OCI-LY1 (cell line): ENCODE measurements at regions not wholly inside any gene's neighbourhood (a gene's known extent, or its start where the extent isn't known, plus 50 kb on each side); places are given as distances from the start of the nearest gene placed in this dataset.

Source experiments
- H2AFZ ChIP-seq: fragments of 200-600 bp; sonication (generic), shearing (Covaris generic); 2 replicates; pipeline ENCODE4 v1.6.0; 2014; ENCODE audit warnings: antibody characterized with exemption, mild to moderate bottlenecking, low read length
- H3F3A ChIP-seq: fragments of 200-600 bp; sonication (generic), shearing (Covaris generic); 2 replicates; pipeline ENCODE4 v1.6.0; 2014; ENCODE audit warnings: mild to moderate bottlenecking, antibody characterized with exemption, low read length, moderate library complexity; ENCODE audit not compliant: insufficient read depth
- H3K27ac ChIP-seq: fragments of 200-600 bp; sonication (generic); 2 replicates; pipeline ENCODE4 v1.5.1; 2014; ENCODE audit warnings: low read length, mixed run types, mild to moderate bottlenecking, low read depth; ENCODE audit not compliant: poor library complexity, severe bottlenecking
- H3K27me3 ChIP-seq: fragments of 200-600 bp; sonication (generic); 2 replicates; pipeline ENCODE4 v1.6.0; 2014; ENCODE audit warnings: antibody characterized with exemption, mild to moderate bottlenecking, low read length, moderate library complexity; ENCODE audit not compliant: insufficient read depth
- H3K36me3 ChIP-seq: fragments of 200-600 bp; sonication (generic); 2 replicates; pipeline ENCODE4 v1.6.1; 2014; ENCODE audit warnings: mild to moderate bottlenecking, antibody characterized with exemption, low read length, moderate library complexity, mixed read lengths; ENCODE audit not compliant: insufficient read depth
- H3K4me1 ChIP-seq: fragments of 200-600 bp; sonication (generic); 2 replicates; pipeline ENCODE4 v1.5.1; 2014; ENCODE audit warnings: mild to moderate bottlenecking, low read length, moderate library complexity; ENCODE audit not compliant: insufficient read depth, severe bottlenecking
- H3K4me2 ChIP-seq: fragments of 200-600 bp; sonication (generic), shearing (Covaris generic); 2 replicates; pipeline ENCODE4 v1.6.1; 2014; ENCODE audit warnings: low read length
- H3K4me3 ChIP-seq: fragments of 200-600 bp; sonication (generic); 2 replicates; pipeline ENCODE4 v1.5.1; 2014; ENCODE audit warnings: low read length, low read depth, mild to moderate bottlenecking, mixed read lengths; ENCODE audit not compliant: poor library complexity, severe bottlenecking
- H3K79me2 ChIP-seq: fragments of 200-600 bp; shearing (Covaris generic); 2 replicates; pipeline ENCODE4 v1.6.1; 2016; ENCODE audit warnings: mixed run types, low read length, mixed read lengths; ENCODE audit not compliant: insufficient read depth
- H3K9ac ChIP-seq: fragments of 200-600 bp; sonication (generic), shearing (Covaris generic); 2 replicates; pipeline ENCODE4 v1.6.1; 2014; ENCODE audit warnings: mild to moderate bottlenecking, low read length, mixed read lengths
- H3K9me2 ChIP-seq: fragments of 200-600 bp; sonication (generic), shearing (Covaris generic); 2 replicates; pipeline ENCODE4 v1.6.1; 2014; ENCODE audit warnings: low read depth, mild to moderate bottlenecking, low read length, mixed read lengths
- H3K9me3 ChIP-seq: fragments of 200-600 bp; shearing (Covaris generic); 2 replicates; pipeline ENCODE4 v1.6.1; 2014; ENCODE audit warnings: low read length, mixed read lengths
- H4K20me1 ChIP-seq: fragments of 200-600 bp; sonication (generic), shearing (Covaris generic); 2 replicates; pipeline ENCODE4 v1.6.0; 2016; ENCODE audit warnings: mild to moderate bottlenecking, low read length; ENCODE audit not compliant: insufficient read depth
- CTCF ChIP-seq: fragments of 200-600 bp; sonication (generic), shearing (Covaris generic); IDR thresholded peaks from 2 replicates; pipeline ENCODE4 v1.5.1; 2017; ENCODE audit warnings: mild to moderate bottlenecking, antibody characterized with exemption, low read length, moderate library complexity, mixed read lengths
- EZH2 ChIP-seq: fragments of 200-600 bp; sonication (generic), shearing (Covaris generic); IDR thresholded peaks from 2 replicates; pipeline ENCODE4 v1.8.0; 2017; ENCODE audit warnings: borderline replicate concordance, mixed run types, mild to moderate bottlenecking, antibody characterized with exemption, low read length, moderate library complexity, mixed read lengths

GRCh38 chr2:107349329-107349728 lies 463.4 kb upstream of the ST6GAL2 start:
- Histone ChIP-seq H2AFZ (no peak overlapping the region), H3K27me3 (no peaks in the 10 kb centered on the region), H3K9me2 (no peaks in the 10 kb centered on the region), H3K27ac (no peak overlapping the region), H3K4me3 (no peak overlapping the region), H3K79me2 (no peaks in the 10 kb centered on the region), H4K20me1 (no peaks in the 10 kb centered on the region), H3K9me3 (no peaks in the 10 kb centered on the region), H3K36me3 (no peaks in the 10 kb centered on the region), H3F3A (no peaks in the 10 kb centered on the region), H3K9ac (no peak overlapping the region), H3K4me1 (no peaks in the 10 kb centered on the region), H3K4me2 (no peak overlapping the region)
- TF ChIP-seq CTCF (no peak), EZH2 (no peak)

- no peaks in the 10 kb centered on the region for H3K36me3 ChIP-seq
- H3K4me2 ChIP-seq: no peak overlapping the region
- no peak overlapping the region for H2AFZ ChIP-seq
- no peaks in the 10 kb centered on the region for H4K20me1 ChIP-seq
- no peaks in the 10 kb centered on the region for H3K9me2 ChIP-seq
- no peaks in the 10 kb centered on the region for H3K79me2 ChIP-seq
- no peak overlapping the region for H3K27ac ChIP-seq
- TF ChIP-seq EZH2 (no peak), CTCF (no peak)
- no peaks in the 10 kb centered on the region for H3K9me3 ChIP-seq
- H3F3A ChIP-seq: no peaks in the 10 kb centered on the region
- H3K27me3 ChIP-seq: no peaks in the 10 kb centered on the region
- H3K9ac ChIP-seq: no peak overlapping the region
- no peak overlapping the region for H3K4me3 ChIP-seq
- no peaks in the 10 kb centered on the region for H3K4me1 ChIP-seq
Measured at GRCh38 chr2:107354175-107354574, 468.2 kb upstream of the ST6GAL2 start.

GRCh38 chr2:107358362-107358761 lies 468.3 kb upstream of the RGPD4 start:
- Histone ChIP-seq H3K4me3 (no peak overlapping the region), H3F3A (no peaks in the 10 kb centered on the region), H3K9ac (no peak overlapping the region), H3K79me2 (no peaks in the 10 kb centered on the region), H3K27me3 (no peaks in the 10 kb centered on the region), H2AFZ (no peak overlapping the region), H3K36me3 (no peaks in the 10 kb centered on the region), H3K4me1 (no peaks in the 10 kb centered on the region), H3K27ac (no peak overlapping the region), H3K9me2 (no peaks in the 10 kb centered on the region), H3K4me2 (no peak overlapping the region), H3K9me3 (no peaks in the 10 kb centered on the region), H4K20me1 (no peaks in the 10 kb centered on the region)
- TF ChIP-seq CTCF (no peak), EZH2 (no peak)
